Smooth muscle cell (in vitro differentiated cells): ENCODE measurements at regions not wholly inside any gene's neighbourhood (a gene's known extent, or its start where the extent isn't known, plus 50 kb on each side); places are given as distances from the start of the nearest gene placed in this dataset.

Experiments
- DNase-seq: peaks from one replicate; lab custom pipeline; 2025; ENCODE audit not compliant: unreplicated experiment; lab: John Stamatoyannopoulos, UW
- H2AFZ ChIP-seq: fragments of 200-600 bp; sonication (generic); 2 replicates; pipeline ENCODE4 v1.6.0; 2016; ENCODE audit warnings: antibody characterized with exemption, low read depth, mild to moderate bottlenecking
- H3F3A ChIP-seq: fragments of 200-600 bp; sonication (generic); 2 replicates; pipeline ENCODE4 v1.6.0; 2017; ENCODE audit warnings: antibody characterized with exemption, low read depth
- H3K27ac ChIP-seq: fragments of 200-600 bp; sonication (generic); 2 replicates; pipeline ENCODE4 v1.5.1; 2016; ENCODE audit warnings: low read depth, mild to moderate bottlenecking
- H3K27me3 ChIP-seq: fragments of 200-600 bp; sonication (generic); 2 replicates; pipeline ENCODE4 v1.6.1; 2016; ENCODE audit warnings: low read depth, mild to moderate bottlenecking
- H3K36me3 ChIP-seq: fragments of 200-600 bp; sonication (generic); 2 replicates; pipeline ENCODE4 v1.5.1; 2016; ENCODE audit warnings: low read depth
- H3K4me1 ChIP-seq: fragments of 200-600 bp; sonication (generic); 2 replicates; pipeline ENCODE4 v1.5.1; 2016; ENCODE audit warnings: low read depth
- H3K4me2 ChIP-seq: fragments of 200-600 bp; sonication (generic); 2 replicates; pipeline ENCODE4 v1.6.0; 2016; ENCODE audit warnings: mild to moderate bottlenecking
- H3K4me3 ChIP-seq: fragments of 200-600 bp; sonication (generic); 2 replicates; pipeline ENCODE4 v1.5.1; 2016; ENCODE audit warnings: mild to moderate bottlenecking
- H3K79me2 ChIP-seq: fragments of 200-600 bp; sonication (generic); 2 replicates; pipeline ENCODE4 v1.6.0; 2016; ENCODE audit warnings: low read depth, mild to moderate bottlenecking
- H3K9ac ChIP-seq: fragments of 200-600 bp; sonication (generic); 2 replicates; pipeline ENCODE4 v1.6.0; 2016; ENCODE audit warnings: low read depth
- H3K9me3 ChIP-seq: fragments of 200-600 bp; sonication (generic); replicated peaks from 2 replicates; pipeline ENCODE4 v1.5.1; 2016; ENCODE audit warnings: low read depth
- H4K20me1 ChIP-seq: fragments of 200-600 bp; sonication (generic); 2 replicates; pipeline ENCODE4 v1.6.0; 2016; ENCODE audit warnings: low read depth
- CTCF ChIP-seq: fragments of 200-600 bp; sonication (generic); IDR thresholded peaks from 2 replicates; pipeline ENCODE4 v1.5.1; 2017; ENCODE audit warnings: borderline replicate concordance, mild to moderate bottlenecking, antibody characterized with exemption; ENCODE audit not compliant: insufficient read depth, poor library complexity, severe bottlenecking
- WGBS: methylation state at CpG from one replicate; pipeline ENCODE4 v1.1.7; 2016; ENCODE audit warnings: low lambda C conversion rate; 5-methylcytosine and 5-hydroxymethylcytosine counted together

- Histone ChIP-seq H3F3A (no peaks in the 10 kb centered on the region), H3K4me1 (no peaks in the 10 kb centered on the region), H3K4me2 (no peak overlapping the region), H3K36me3 (no peaks in the 10 kb centered on the region), H3K9ac (no peak overlapping the region), H2AFZ (no peak overlapping the region), H3K27ac (no peak overlapping the region), H3K27me3 (no peaks in the 10 kb centered on the region), H3K4me3 (no peak overlapping the region), H4K20me1 (no peaks in the 10 kb centered on the region), H3K9me3 (no peaks in the 10 kb centered on the region), H3K79me2 (no peaks in the 10 kb centered on the region)
- TF ChIP-seq CTCF, result no peak
- no peak for DNase-seq
- WGBS, result 65% methylated on average over 3 of the region's 3 CpGs
These were observed 925.9 kb upstream of the SLITRK6 start for GRCh38 chr13:86725105-86725504.

- H2AFZ ChIP-seq, result no peak overlapping the region
- no peaks in the 10 kb centered on the region for H3K27me3 ChIP-seq
- no peaks in the 10 kb centered on the region for H3K79me2 ChIP-seq
- 81% methylated on average over 2 of the region's 2 CpGs for WGBS
- no peak overlapping the region for H3K4me3 ChIP-seq
- no peak overlapping the region for H3K4me2 ChIP-seq
- no peaks in the 10 kb centered on the region for H3K9me3 ChIP-seq
- no peak overlapping the region for H3K27ac ChIP-seq
- TF ChIP-seq CTCF, result no peak
- H4K20me1 ChIP-seq, result no peaks in the 10 kb centered on the region
- no peak overlapping the region for H3K9ac ChIP-seq
- DNase-seq, result no peak
- H3F3A ChIP-seq, result no peaks in the 10 kb centered on the region
- H3K4me1 ChIP-seq, result no peaks in the 10 kb centered on the region
- no peaks in the 10 kb centered on the region for H3K36me3 ChIP-seq
These were observed 930.0 kb upstream of the SLITRK6 start for GRCh38 chr13:86729206-86729605.

GRCh38 chr13:86731987-86732386 lies 932.8 kb upstream of the SLITRK6 start:
- DNase-seq, result no peak
- no peak overlapping the region for H3K9ac ChIP-seq
- no peak for TF ChIP-seq CTCF
- no peaks in the 10 kb centered on the region for H4K20me1 ChIP-seq
- H2AFZ ChIP-seq, result no peak overlapping the region
- H3K4me1 ChIP-seq, result no peaks in the 10 kb centered on the region
- H3K27ac ChIP-seq, result no peak overlapping the region
- H3K9me3 ChIP-seq, result no peaks in the 10 kb centered on the region
- 89% methylated on average over 1 of the region's 1 CpG for WGBS
- H3K27me3 ChIP-seq, result no peaks in the 10 kb centered on the region
- no peak overlapping the region for H3K4me2 ChIP-seq
- no peaks in the 10 kb centered on the region for H3K36me3 ChIP-seq
- no peaks in the 10 kb centered on the region for H3F3A ChIP-seq
- H3K4me3 ChIP-seq, result no peak overlapping the region
- no peaks in the 10 kb centered on the region for H3K79me2 ChIP-seq

- Histone ChIP-seq H3K27ac (no peak overlapping the region), H3F3A (no peaks in the 10 kb centered on the region), H3K9me3 (no peaks in the 10 kb centered on the region), H3K4me2 (no peak overlapping the region), H3K4me3 (no peak overlapping the region), H4K20me1 (no peaks in the 10 kb centered on the region), H3K79me2 (no peaks in the 10 kb centered on the region), H2AFZ (no peak overlapping the region), H3K4me1 (no peaks in the 10 kb centered on the region), H3K36me3 (no peaks in the 10 kb centered on the region), H3K9ac (no peak overlapping the region), H3K27me3 (no peaks in the 10 kb centered on the region)
- WGBS, result 100% methylated on average over 1 of the region's 1 CpG
- no peak for DNase-seq
- TF ChIP-seq CTCF, result no peak
These were observed 933.7 kb upstream of the SLITRK5 start for GRCh38 chr13:86737334-86737932.
